GM19324 (cell line): ENCODE measurements at regions not wholly inside any gene's neighbourhood (a gene's known extent, or its start where the extent isn't known, plus 50 kb on each side); places are given as distances from the start of the nearest gene placed in this dataset.
"Not testable (repeated sequence)": the region's sequence is repeated elsewhere in the genome, so short reads cannot be mapped to it uniquely, and the experiment has no call there.

ENCODE experiments used
- ATAC-seq: cut with Tn5 transposase; IDR thresholded peaks from one replicate; pipeline ENCODE4 v1.9.1; 2021; ENCODE audit warnings: mild to moderate bottlenecking, moderate library complexity; ENCODE audit not compliant: unreplicated experiment, low FRiP score

DNA sequence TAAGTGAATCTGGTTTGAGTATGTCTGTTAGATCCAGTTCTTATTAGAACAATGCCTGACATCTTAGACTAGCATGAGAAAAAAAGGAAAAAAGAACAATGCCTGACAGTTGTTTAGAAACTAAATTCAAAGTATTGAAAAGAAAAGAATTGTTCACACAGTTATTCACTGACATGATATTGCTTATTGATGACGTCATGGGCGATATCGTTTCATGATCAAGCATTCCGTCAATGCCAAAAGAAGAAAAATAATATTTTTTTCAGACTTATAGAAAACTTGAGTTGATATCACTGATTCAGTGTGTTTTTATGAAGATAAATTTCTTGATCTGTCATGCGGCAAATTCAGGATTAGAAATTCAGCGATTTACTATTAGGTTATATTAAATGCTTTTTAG is 196.5 kb upstream of the AGR3 start:
- ATAC-seq: no peak

DNA sequence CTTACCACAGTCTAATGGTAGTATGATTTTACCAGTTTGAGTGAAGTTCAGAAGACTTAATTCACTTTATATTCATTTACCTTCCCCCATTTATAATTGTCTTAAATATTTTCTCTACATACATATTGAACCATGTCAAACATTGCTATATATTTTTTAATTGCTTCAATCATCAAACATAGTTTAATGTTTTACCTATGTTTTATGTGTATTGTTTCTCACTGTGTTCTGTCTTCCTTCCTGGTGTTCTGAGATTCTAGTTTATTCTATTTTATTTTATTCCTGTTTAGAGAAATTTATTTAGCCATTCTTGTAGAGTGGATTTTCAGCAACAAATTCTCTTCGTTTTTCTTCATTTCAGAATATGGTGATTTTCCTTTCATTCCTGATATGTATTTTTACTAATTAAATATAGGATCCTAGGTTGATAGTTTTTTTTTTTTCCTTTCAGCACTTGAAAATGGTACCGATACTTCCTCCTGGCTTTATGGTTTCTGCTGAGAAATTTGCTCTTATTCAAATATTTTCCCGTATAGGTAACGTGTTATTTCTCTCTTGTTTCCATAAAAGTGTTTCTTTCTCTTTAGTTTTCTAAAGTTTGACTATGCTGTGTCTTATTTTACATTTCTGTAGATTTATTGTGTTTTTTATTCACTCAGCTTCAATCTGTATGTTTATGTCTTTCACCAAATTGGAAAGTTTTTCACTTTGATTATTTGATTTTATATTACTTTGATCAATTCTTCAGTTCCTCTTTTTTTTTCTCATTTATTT is 201.8 kb upstream of the AGR3 start:
- ATAC-seq: no peak

GRCh38 chr7:17084166-17084475 is 202.3 kb upstream of the AGR3 start:
- no peak for ATAC-seq

DNA sequence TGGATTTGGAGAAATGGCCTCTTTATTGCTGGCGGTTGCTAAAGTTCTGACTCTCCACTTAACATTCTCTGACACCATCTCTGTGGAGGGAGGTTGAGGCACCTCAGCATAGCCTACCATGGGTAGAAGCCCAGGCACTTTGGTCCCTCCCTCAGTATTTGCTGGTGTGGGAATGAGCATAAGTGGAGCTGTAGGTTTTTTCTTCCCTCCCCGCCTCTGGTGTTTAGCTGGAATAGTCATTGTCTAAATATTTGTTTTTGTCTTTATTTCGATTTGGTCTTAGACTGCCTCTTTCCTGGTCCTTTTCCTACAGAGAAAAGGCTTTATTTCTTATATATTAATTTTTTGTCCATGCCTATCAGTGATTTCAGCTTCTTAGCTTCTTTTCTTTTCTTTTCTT is 203.4 kb upstream of the AGR3 start:
- ATAC-seq: no peak

GRCh38 chr7:17086403-17086802 is 204.6 kb upstream of the AGR3 start:
- ATAC-seq: no peak

- no peak for ATAC-seq
Measured at GRCh38 chr7:17090751-17091150, 207.7 kb upstream of the AHR start.

GRCh38 chr7:17093461-17093860 is 205.0 kb upstream of the AHR start:
- ATAC-seq: no peak

- ATAC-seq: no peak
Measured at GRCh38 chr7:17094963-17095574, 203.4 kb upstream of the AHR start.

GRCh38 chr7:17095931-17096330 is 202.5 kb upstream of the AHR start:
- ATAC-seq: no peak

- no peak for ATAC-seq
Measured at GRCh38 chr7:17097668-17098297, 200.7 kb upstream of the AHR start.

DNA sequence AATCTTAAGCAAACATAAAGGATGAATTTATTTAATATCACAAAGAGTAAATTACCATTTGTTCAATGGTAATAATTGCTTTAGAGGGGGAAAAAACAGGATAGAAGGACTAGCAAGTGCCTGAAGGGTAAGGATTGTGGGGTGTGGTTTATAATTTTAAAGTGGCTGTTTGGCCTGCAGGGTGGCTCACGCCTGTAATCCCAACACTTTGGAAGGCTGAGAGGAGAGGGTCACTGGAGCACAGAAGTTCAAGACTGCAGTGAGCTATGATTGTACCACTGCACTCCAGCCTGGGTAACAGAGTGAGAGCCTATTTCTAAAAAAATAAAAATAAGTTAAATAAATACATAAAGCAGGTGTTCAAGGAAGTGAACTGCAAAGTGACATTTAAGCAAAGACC is 199.9 kb upstream of the AHR start:
- no peak for ATAC-seq

DNA sequence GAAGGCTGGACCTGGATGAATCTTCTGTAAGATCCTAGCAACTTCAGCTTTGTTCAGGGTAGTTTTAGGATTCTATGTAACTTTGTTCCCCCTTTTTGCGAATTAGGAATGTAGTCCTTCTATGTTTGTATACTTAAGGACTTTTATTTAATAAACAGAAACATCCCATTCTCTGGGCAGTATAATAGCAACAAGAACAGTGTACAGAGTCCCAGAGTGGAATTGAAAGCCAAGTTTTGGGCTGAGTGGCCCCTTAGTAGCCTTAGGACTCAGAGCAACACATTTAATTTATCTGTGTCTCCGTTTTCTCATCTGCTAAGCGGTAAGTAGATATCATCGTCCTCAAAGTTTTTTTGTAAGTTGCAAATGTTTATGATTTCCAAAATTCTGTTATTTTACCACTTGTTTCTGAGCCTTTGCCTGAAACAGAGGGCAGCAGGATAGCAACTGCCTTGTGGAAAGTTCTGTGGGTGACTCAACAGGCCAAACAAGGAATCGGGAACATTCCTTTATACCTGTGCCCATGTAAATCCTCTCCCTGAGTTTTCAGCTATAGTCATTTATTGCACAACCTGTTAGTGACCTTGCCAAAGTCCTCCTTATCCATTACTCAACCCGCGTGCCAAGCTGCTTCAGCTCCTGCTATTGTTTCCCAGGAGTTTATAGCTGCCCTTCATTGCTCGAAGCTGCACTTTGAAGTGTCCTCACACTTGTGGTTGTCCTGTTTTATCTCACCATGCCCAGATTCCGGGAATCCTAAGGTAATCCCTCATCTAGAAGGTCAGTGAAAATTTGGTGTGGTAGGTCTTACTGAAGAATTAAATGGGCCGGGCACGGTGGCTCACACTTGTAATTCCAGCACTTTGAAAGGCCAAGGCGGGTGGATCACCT is 199.1 kb upstream of the AHR start:
- ATAC-seq: no peak

GRCh38 chr7:17099974-17100509 is 198.4 kb upstream of the AHR start:
- not testable (repeated sequence) for ATAC-seq

DNA sequence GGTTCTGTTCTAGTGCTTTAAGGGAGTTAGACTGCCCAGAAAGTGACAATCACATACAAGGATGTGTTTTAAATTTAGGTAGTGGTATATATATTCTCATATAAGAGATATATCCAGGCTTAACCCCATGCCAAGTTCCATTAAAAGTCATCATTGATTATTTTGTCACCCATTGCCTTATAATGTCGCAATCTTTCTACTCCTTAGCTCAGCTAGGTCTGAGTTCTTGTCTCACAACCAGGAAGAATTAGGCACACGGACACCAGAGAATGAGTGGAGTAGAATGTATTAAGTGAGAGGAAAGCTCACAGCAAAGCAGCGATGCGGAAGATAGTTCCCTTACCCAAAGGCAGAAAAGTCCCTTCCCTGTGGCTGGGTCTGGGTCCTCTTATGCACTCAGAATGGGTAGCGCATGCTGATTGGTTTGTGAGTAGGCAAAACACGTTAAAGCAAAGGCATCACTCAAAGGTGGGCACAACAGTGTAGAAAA is 197.2 kb upstream of the AHR start:
- ATAC-seq: no peak

DNA sequence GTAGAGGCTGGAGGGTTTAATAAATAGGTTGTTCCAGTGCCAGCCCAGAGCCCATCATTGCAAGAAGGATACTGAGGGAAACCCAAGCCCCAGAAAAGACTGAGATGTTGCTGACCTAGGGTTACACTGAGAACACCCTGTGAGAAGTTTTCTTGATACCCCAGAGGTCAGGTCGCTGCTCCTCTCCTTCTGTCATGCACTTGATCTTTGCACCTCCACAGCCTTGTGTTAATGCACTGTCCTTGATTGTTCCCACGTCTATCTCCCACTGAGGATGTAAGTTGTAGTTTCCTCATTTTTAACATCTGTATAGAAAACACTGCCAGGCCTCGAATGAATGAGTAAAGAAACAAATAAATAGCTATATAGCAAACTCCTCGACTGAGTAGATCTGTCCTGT is 195.3 kb upstream of the AHR start:
- ATAC-seq: no peak

DNA sequence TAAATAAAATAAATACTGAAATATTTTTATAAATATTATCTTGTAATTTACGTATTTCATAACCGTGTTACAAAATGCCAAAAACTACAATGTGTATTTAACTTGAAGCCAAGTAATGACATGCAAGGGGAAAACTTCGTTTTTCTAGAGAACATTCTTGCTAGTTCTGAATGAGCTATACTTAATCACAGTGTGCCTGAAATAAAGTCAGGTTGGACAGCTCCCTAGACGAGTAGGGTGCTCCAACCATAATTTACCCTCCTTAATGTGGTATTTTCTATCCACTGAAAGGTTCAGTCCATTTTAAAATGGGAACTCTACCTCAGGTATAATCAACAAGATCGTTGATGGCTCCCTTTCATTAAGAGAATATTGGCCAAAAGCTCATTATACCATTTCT is 194.5 kb upstream of the AHR start:
- ATAC-seq: no peak

GRCh38 chr7:17104419-17104818 is 194.0 kb upstream of the AHR start:
- no peak for ATAC-seq

DNA sequence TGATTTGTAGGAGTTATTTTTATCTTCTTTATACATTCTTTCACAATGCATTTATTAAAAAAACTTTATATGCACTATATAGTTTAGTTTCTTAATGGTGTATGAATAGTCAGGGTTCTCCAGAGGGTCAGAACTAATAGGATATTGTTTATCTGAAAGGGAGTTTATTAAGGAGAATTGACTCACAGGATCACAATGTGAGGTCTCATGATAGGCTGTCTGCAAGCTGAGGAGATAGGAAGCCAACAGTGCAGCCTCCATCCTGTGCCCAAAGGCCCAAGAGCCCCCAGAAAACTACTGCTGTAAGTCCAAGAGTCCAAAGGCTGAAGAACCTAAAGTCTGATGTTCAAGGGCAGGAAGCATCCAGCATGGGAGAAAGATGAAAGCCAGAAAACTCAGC is 192.8 kb upstream of the AHR start:
- ATAC-seq: no peak

- ATAC-seq: no peak
Measured at GRCh38 chr7:17108049-17108584, 190.3 kb upstream of the AHR start.

- ATAC-seq: no peak
Measured at GRCh38 chr7:17109020-17109419, 189.4 kb upstream of the AHR start.
